Adipocyte (in vitro differentiated cells): ENCODE measurements at regions not wholly inside any gene's neighbourhood (a gene's known extent, or its start where the extent isn't known, plus 50 kb on each side); places are given as distances from the start of the nearest gene placed in this dataset.

Source experiments
- DNase-seq: peaks from one replicate; pipeline ENCODE4 v3.0.0-alpha.2; 2015; ENCODE audit warnings: low read depth
- H3K27me3 ChIP-seq: replicated peaks from 2 replicates; pipeline ENCODE4 v1.7.0; 2013; ENCODE audit warnings: mild to moderate bottlenecking, low read length, moderate library complexity; ENCODE audit not compliant: control insufficient read depth, insufficient read depth
- H3K36me3 ChIP-seq: 2 replicates; pipeline ENCODE4 v1.7.0; 2013; ENCODE audit warnings: low read length, mild to moderate bottlenecking, moderate library complexity; ENCODE audit not compliant: control insufficient read depth, insufficient read depth, severe bottlenecking
- H3K4me1 ChIP-seq: 2 replicates; pipeline ENCODE4 v1.7.0; 2013; ENCODE audit warnings: mild to moderate bottlenecking, low read length, moderate library complexity; ENCODE audit not compliant: control insufficient read depth, insufficient read depth
- H3K4me3 ChIP-seq: 2 replicates; pipeline ENCODE4 v1.7.0; 2013; ENCODE audit warnings: mild to moderate bottlenecking, low read length, moderate library complexity
- H3K9ac ChIP-seq: 2 replicates; pipeline ENCODE4 v1.7.0; 2013; ENCODE audit warnings: mild to moderate bottlenecking, low read length, moderate library complexity
- H3K9me3 ChIP-seq: 2 replicates; pipeline ENCODE4 v1.7.0; 2013; ENCODE audit warnings: mild to moderate bottlenecking, low read length, moderate library complexity; ENCODE audit not compliant: control insufficient read depth

DNA sequence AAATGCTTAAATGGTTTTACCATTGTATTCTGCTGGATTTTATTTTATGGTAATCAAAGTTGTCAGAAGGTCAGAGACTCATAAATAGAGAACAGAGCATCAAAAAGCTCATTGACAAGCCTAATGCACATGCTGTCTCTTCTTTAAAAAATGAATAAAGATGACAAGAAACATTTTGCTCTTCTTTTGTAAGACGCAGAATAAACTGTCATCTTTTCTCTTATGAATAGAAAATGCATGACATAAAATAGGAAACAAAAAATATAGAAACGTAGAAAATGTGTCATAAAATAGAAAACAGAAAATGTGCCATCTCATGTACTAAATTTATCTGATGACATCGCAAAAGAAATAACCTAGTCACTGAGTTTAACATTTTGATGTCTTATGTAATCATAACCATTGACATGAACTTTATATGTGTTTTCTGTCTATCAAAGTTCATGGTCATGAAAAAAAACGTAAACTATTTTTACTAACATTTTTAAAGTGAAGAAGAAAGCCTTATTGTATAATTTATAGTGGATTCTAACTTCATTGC lies 484.1 kb downstream of the TRIML1 start:
- no peaks in the 10 kb centered on the region for H3K4me1 ChIP-seq
- H3K27me3 ChIP-seq = no peaks in the 10 kb centered on the region
- H3K9me3 ChIP-seq = no peaks in the 10 kb centered on the region
- H3K4me3 ChIP-seq = no peak overlapping the region
- DNase-seq = no peak
- H3K36me3 ChIP-seq = no peaks in the 10 kb centered on the region
- no peak overlapping the region for H3K9ac ChIP-seq

DNA sequence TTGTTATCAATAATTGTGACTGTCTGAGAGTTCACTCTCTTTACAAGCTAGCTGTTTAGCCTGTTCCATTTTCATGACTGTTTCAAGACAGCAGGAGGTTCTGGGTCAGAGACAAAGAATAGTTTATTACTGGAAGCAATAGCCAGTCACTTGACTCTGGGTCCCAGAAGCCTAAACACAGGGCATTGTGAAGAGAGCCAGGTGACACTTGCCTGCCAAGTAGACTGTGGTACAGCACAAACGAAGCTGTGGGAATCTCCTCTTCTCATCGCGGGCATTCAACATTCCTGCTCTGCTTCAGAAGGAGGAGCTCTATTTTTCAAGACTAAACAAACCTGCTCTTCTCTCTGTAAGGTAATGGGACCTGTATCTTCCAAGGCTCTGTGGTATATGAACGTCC lies 485.1 kb downstream of the TRIML1 start:
- DNase-seq = no peak
- Histone ChIP-seq H3K9me3 (no peaks in the 10 kb centered on the region), H3K4me1 (no peaks in the 10 kb centered on the region), H3K4me3 (no peak overlapping the region), H3K9ac (no peak overlapping the region), H3K36me3 (no peaks in the 10 kb centered on the region), H3K27me3 (no peaks in the 10 kb centered on the region)

DNA sequence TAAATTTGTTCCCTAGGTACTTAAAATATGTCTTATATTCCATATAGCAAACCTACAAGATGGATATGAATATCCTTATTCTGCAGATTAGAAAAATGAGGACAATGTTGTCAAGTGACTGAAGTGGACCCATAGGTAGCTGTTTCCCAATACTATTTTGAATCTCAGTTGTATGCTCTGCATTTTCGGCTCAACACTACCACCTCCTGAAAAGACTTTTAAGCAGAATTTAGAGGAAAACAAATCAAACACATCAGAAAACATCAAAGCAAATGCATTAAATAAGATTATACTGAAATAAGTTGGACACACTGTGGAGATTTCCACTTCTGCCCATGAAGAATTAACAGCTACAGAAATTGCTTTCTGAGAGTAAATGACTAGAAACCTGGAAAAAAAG lies 488.7 kb downstream of the TRIML1 start:
- H3K9me3 ChIP-seq = no peaks in the 10 kb centered on the region
- H3K27me3 ChIP-seq = no peaks in the 10 kb centered on the region
- no peak overlapping the region for H3K9ac ChIP-seq
- H3K4me3 ChIP-seq = no peak overlapping the region
- H3K4me1 ChIP-seq = no peaks in the 10 kb centered on the region
- DNase-seq = peak; percentile 4
- H3K36me3 ChIP-seq = no peaks in the 10 kb centered on the region

DNA sequence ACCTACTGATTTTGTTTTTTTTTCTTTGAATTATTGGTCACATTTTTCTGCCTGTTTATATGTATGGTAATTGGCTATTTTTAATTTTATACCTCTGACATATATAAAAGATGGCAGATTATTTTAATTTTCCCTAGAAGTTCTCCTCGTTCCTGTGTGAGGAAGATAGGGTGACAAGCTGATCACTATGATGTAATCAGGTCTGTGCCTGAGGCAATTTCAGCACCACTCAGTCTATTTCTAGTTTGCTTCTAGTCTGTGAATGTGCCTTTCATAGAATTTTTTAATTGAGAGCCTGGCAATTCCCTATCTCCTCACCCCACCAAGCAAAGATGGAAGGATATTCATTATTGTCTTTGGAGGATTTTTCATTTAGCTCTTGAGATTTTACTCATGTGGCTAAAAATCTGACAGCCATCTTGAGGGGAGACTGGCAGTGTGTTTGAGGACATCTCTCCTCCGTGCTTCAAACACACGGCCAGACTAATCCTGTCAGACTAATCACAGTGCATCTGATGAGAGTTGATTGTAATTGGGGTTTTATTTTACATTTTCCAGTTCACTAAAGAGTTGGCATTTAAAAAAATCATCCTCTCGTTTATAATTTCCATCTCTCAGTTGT lies 500.3 kb downstream of the TRIML1 start:
- no peak for DNase-seq
- no peaks in the 10 kb centered on the region for H3K4me1 ChIP-seq
- H3K9me3 ChIP-seq = no peaks in the 10 kb centered on the region
- no peak overlapping the region for H3K4me3 ChIP-seq
- no peak overlapping the region for H3K9ac ChIP-seq
- H3K27me3 ChIP-seq = no peaks in the 10 kb centered on the region
- no peaks in the 10 kb centered on the region for H3K36me3 ChIP-seq

DNA sequence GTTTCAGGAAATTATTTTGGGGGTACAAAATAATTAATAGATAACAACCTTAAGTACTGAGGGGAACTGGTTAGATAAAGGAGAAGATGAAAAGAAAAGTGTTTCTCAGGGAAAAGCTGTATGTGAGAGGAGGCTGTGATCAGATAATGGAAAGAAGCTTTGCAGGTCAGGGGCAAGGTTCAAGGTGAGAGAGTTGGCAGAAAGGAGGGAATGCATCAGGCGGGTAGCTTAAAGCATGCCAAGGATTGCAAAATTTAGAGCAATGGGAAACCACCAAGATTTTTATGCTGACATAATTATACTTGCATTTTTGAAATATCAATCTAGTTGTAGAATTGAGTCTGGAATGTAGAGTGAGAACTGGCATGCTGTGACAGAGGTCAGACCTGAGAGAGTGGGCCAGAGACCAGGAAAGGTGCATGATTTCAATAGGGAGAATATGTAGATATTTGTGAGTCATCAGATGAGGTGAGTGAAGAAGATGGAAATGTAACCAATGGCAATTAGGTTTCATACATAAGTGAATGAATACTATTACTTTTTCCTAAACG lies 508.7 kb downstream of the TRIML1 start:
- Histone ChIP-seq H3K27me3 (no peaks in the 10 kb centered on the region), H3K4me3 (no peak overlapping the region), H3K36me3 (no peaks in the 10 kb centered on the region), H3K9ac (no peak overlapping the region), H3K4me1 (peaks cover 6% of the 10 kb centered on the region), H3K9me3 (no peaks in the 10 kb centered on the region)
- peak; percentile 50 for DNase-seq

DNA sequence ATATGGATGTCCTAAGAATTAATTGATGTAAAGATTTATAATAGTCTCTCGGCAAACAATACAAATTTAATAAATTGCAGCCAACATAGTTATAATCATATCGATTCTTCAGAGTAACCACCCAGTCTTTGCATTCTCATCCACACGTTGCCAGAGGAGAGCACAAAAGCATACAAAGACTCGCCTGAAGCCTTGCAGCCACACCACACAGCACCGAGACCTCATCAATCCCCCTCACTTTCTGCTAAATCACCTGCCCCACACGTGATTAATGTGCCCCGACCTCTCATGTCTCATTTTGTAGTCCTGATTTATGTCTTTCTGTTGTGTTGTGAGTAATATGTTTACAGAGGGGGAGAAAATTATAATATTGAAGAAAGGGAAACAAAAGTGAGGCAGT lies 510.4 kb downstream of the TRIML1 start:
- Histone ChIP-seq H3K9ac (no peak overlapping the region), H3K9me3 (no peaks in the 10 kb centered on the region), H3K4me3 (no peak overlapping the region), H3K36me3 (no peaks in the 10 kb centered on the region), H3K27me3 (no peaks in the 10 kb centered on the region), H3K4me1 (peaks cover 6% of the 10 kb centered on the region)
- DNase-seq = no peak

DNA sequence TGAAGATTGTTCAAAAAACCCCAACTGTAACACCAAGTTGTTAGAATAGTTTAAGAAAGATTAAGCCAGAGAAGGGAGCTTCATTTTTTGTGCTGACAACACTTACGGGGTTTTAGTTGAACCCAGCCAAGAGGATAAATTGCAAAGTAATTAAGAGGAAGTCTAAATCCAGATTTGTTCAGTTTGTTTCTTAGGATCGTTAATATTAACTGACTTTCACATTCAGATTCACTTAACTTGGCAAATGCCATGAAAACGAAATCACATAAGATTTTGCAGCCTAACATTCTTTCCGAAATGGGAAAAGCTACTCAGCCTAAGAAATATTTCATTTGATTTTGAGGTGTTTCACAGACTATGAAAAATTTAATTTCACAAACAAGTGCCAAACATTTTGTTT lies 511.3 kb downstream of the TRIML1 start:
- no peaks in the 10 kb centered on the region for H3K36me3 ChIP-seq
- peaks cover 6% of the 10 kb centered on the region for H3K4me1 ChIP-seq
- DNase-seq = no peak
- H3K4me3 ChIP-seq = no peak overlapping the region
- H3K27me3 ChIP-seq = no peaks in the 10 kb centered on the region
- H3K9ac ChIP-seq = no peak overlapping the region
- no peaks in the 10 kb centered on the region for H3K9me3 ChIP-seq

DNA sequence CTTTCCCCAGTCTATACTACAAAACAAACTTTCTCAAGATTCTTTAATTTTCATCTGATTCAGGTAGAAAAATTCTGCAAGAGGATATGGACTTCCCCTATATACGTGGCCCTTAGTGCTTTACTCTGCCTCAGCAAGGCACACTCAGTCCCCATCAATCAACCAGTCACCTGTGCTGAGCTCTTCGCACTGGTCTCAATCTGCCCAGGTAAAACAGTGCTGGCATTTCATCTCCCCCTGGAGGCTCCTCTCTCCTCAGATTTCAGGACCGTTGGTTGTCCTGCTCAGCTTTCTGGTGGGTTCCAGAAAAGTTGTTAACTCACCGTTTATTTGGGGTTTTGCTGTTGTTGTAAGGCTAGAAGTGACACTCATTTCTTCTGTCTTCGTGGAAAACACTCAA lies 518.1 kb downstream of the TRIML1 start:
- no peaks in the 10 kb centered on the region for H3K36me3 ChIP-seq

DNA sequence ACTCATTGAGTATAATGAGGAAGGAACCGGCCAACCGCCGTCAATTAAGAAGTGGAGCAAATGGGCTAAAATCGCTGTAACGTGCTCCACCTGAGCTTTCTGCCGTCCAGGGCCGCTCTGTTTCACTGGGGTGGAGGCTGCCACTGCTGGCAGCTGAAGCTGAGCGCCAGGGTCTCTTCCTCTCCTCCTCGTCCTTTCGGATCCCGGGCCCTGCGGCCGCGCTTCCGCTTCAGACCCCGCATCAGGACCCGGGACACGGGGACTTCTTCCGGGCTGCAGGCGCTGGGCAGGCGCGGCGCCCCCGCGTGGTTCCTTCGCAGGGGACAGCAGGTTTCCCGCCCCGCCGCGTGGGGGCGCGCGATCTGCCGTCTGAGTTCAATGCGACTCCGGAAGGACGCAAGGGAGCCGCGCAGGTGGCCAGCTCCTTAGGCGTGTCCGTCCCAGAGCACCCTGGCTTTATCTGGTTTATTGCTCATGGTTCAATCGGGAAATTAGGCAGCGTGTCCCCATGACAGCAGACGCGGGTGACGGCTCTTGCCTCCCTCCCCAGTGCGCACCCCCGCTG lies 519.8 kb downstream of the TRIML1 start:
- no peak for DNase-seq
- H3K27me3 ChIP-seq = no peaks in the 10 kb centered on the region
- H3K36me3 ChIP-seq = no peaks in the 10 kb centered on the region
- H3K9me3 ChIP-seq = no peaks in the 10 kb centered on the region
- H3K4me3 ChIP-seq = no peak overlapping the region
- no peak overlapping the region for H3K9ac ChIP-seq
- H3K4me1 ChIP-seq = peaks cover 8% of the 10 kb centered on the region

More for the DNA sequence above, 518.1 kb downstream of the TRIML1 start:
- Histone ChIP-seq H3K27me3 (no peaks in the 10 kb centered on the region), H3K4me1 (peaks cover 8% of the 10 kb centered on the region), H3K9me3 (no peaks in the 10 kb centered on the region), H3K4me3 (no peak overlapping the region), H3K9ac (no peak overlapping the region)
- DNase-seq = no peak

DNA sequence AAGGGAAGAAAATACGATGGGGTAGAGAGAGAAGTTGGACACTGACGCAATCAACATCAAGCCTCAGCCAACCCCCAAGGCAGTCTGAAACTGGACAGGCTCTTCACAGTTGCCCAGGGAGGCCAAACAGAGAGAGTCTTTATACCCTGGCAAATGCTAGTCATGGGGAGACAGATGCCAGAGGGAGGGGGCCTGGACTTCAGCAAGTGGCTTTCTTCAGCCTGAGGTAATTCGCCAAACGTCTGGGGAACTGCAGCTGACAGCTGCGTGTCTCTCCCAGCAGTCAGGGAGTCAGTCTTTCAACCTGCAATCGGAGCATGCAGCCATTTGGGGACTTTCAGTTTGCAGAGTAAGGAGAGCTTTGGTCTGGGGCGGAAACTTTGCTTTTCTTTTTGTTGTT lies 521.6 kb downstream of the TRIML1 start:
- no peaks in the 10 kb centered on the region for H3K27me3 ChIP-seq
- no peak overlapping the region for H3K9ac ChIP-seq
- no peak for DNase-seq
- H3K9me3 ChIP-seq = no peaks in the 10 kb centered on the region
- no peaks in the 10 kb centered on the region for H3K36me3 ChIP-seq
- no peak overlapping the region for H3K4me3 ChIP-seq
- peaks cover 22% of the 10 kb centered on the region for H3K4me1 ChIP-seq

DNA sequence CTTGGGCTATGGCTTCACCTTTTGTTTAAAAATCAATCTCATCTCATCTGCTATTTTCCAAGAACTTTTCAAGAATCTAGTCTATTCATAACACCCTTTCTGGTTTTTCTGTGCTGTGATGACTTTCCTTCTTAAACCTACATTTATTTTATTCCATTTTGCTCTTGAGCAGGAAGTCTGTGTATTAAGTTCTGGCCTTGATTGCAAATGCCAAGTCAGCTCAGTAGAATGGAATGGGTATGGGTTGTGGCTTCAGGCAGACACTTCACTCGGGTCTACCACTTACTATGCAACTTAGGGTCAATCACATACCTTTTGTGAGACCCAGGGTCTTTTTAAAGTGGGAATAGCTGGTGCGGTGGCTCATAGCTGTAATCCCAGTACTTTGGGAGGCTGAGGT lies 522.3 kb downstream of the TRIML1 start:
- no peaks in the 10 kb centered on the region for H3K9me3 ChIP-seq
- H3K4me1 ChIP-seq = peaks cover 27% of the 10 kb centered on the region
- no peak overlapping the region for H3K9ac ChIP-seq
- H3K4me3 ChIP-seq = no peak overlapping the region
- peak; percentile 15 for DNase-seq
- H3K36me3 ChIP-seq = no peaks in the 10 kb centered on the region
- no peaks in the 10 kb centered on the region for H3K27me3 ChIP-seq
